Heart right ventricle (tissue), 16 donors: ENCODE measurements at regions not wholly inside any gene's neighbourhood (a gene's known extent, or its start where the extent isn't known, plus 50 kb on each side); places are given as distances from the start of the nearest gene placed in this dataset.

ENCODE experiments used
- ATAC-seq, 8 donors: fragments of 200-7000 bp; cut with Tn5 transposase; one replicate each; pipeline ENCODE4 v1.9.1; 2020; ENCODE audit warnings: mild to moderate bottlenecking in 8 of 8, moderate library complexity in 8 of 8, moderate number of reproducible peaks in 1 of 8
- DNase-seq, 2 donors: peaks; one replicate each; pipeline ENCODE4 v3.0.0-alpha.2; 2020
- H3K27ac ChIP-seq, 10 donors: fragments of 200-600 bp; sonication (generic) in 2 of 10; one replicate each; pipeline versions ENCODE4 v1.5.0 to v1.8.0; 2020 to 2022; ENCODE audit warnings: mild to moderate bottlenecking in 3 of 10
- H3K27me3 ChIP-seq, 7 donors: fragments of 200-600 bp; one replicate each; pipeline ENCODE4 v1.8.0; 2021 to 2022; ENCODE audit warnings: mild to moderate bottlenecking in 2 of 7
- H3K36me3 ChIP-seq, 9 donors: fragments of 200-600 bp; sonication (generic) in 1 of 9; one replicate each; pipeline versions ENCODE4 v1.5.0 to v1.8.0; 2020 to 2022; ENCODE audit warnings: mild to moderate bottlenecking in 2 of 9
- H3K4me1 ChIP-seq, 9 donors: fragments of 200-600 bp; sonication (generic) in 1 of 9; one replicate each; pipeline versions ENCODE4 v1.5.0 to v1.8.0; 2020 to 2022; ENCODE audit warnings: mild to moderate bottlenecking in 4 of 9
- H3K4me3 ChIP-seq, 10 donors: fragments of 200-600 bp; sonication (generic) in 2 of 10; one replicate each; pipeline versions ENCODE4 v1.5.0 to v1.8.0; 2020 to 2022; ENCODE audit warnings: mild to moderate bottlenecking in 7 of 10, moderate library complexity in 2 of 10
- H3K9me3 ChIP-seq, 11 donors: fragments of 200-600 bp in 10 of 11; sonication (generic) in 2 of 11; one replicate each; pipeline versions ENCODE4 v1.5.0 to v1.8.0; 2013 to 2022; ENCODE audit warnings: mild to moderate bottlenecking in 2 of 11, control low read depth in 1 of 11, moderate library complexity in 1 of 11
- WGBS, 2 donors: extraction: QIAGEN DNeasy Blood & Tissue Kit; methylation state at CpG; one replicate each; pipeline ENCODE4 v1.1.7; 2013; ENCODE audit warnings: inconsistent platforms in 1 of 2; 5-methylcytosine and 5-hydroxymethylcytosine counted together
- intact Hi-C, 10 donors: fragments of 100-400 bp; cut with DNase I; formaldehyde crosslinking; loops; one replicate each; pipeline versions ENCODE4 v1.11.1 to v1.14.2; 2022
- TF ChIP-seq, protein P1 (sequence below), 9 donors: fragments of 200-600 bp; sonication (generic) in 2 of 9; IDR thresholded peaks; one replicate each; pipeline versions ENCODE4 v1.5.0 to v1.8.0; 2021 to 2022; ENCODE audit warnings: antibody characterized with exemption in 9 of 9, mild to moderate bottlenecking in 5 of 9, moderate library complexity in 1 of 9
- donor health status: Arrhythmogenic right ventricular cardiomyopathy.
- donor health status: ischemic (EF 13 %, LVEDD 7.1; RV severe dilation, severe dysfunction).
- donor health status: healthy with polysubstance abuse.
- donor health status: DM: no; HTN: yes; CAD: no.
- donor health status: DM: no; HTN: no; CAD: no.
- donor health status: ischemic (EF 25% LVEDD 6.9; RV normal size, moderate dysfunction).
- donor health status: ischemic (EF 25% LVEDD 5.7; RV mildly dilated, moderate dysfunction).
- donor health status: healthy.
- donor health status: DM: yes; HTN: yes; CAD: no.
- donor health status: Ischemic cardiomyopathy.
- donor health status: ischemic (EF 35%, LVEDD 5.7; RV mildly dilated, moderate dysfunction).
- donor health status: nonischemic (EF 11% LVEDD 7.7; RV severe dilation, severe dysfunction).
- donor health status: DM: yes; HTN: yes; CAD: no.
- donor health status: PGD.
- donor health status: ischemic (EF 29% LVEDD 5.4; RV normal size, mild dysfunction).
- donor health status: nonischemic (EF 23%, LVEDD 6.1; RV moderate dilation, normal function).

GRCh38 chr4:125693228-125693627 is 378.5 kb downstream of the FAT4 start:
- Histone ChIP-seq H3K27me3 (no peaks in the 10 kb centered on the region), H3K9me3 (peaks cover 0 to 12% (median 0%) of the 10 kb centered on the region in 11 donors), H3K36me3 (no peaks in the 10 kb centered on the region), H3K4me3 (no peak overlapping the region), H3K4me1 (no peaks in the 10 kb centered on the region), H3K27ac (no peak overlapping the region)
- no peak for ATAC-seq
- TF ChIP-seq, protein P1, sequence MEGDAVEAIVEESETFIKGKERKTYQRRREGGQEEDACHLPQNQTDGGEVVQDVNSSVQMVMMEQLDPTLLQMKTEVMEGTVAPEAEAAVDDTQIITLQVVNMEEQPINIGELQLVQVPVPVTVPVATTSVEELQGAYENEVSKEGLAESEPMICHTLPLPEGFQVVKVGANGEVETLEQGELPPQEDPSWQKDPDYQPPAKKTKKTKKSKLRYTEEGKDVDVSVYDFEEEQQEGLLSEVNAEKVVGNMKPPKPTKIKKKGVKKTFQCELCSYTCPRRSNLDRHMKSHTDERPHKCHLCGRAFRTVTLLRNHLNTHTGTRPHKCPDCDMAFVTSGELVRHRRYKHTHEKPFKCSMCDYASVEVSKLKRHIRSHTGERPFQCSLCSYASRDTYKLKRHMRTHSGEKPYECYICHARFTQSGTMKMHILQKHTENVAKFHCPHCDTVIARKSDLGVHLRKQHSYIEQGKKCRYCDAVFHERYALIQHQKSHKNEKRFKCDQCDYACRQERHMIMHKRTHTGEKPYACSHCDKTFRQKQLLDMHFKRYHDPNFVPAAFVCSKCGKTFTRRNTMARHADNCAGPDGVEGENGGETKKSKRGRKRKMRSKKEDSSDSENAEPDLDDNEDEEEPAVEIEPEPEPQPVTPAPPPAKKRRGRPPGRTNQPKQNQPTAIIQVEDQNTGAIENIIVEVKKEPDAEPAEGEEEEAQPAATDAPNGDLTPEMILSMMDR (IDR thresholded peaks at IDR 0.05): no peak
- no peak for DNase-seq
- intact Hi-C loops: no loop called here

DNA sequence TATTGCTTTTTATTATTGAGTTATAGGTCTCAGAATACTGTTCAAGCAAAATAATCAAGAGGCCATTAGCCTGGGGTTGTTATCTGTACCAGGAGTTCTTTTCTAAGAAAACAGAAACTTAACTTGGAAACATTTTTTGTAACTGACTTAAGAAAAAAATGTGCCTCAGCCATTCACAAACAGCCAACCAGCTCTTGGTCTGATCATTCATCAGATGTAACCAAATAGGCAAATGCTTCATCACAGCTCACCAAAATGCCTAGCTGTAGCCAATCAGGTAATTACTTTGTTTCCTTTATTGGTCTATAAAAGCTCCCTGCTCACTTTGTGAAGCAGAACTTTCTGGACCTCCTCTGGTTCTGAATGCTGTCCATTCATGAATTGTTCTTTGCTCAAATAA is 387.7 kb downstream of the FAT4 start:
- intact Hi-C loops: no loop called here
- H3K4me1 ChIP-seq: no peaks in the 10 kb centered on the region
- DNase-seq (no peak), ATAC-seq (no peak)
- H3K4me3 ChIP-seq: no peak overlapping the region
- TF ChIP-seq, protein P1 (IDR thresholded peaks at IDR 0.05): no peak
- H3K9me3 ChIP-seq: peaks cover 0 to 9% (median 0%) of the 10 kb centered on the region in 11 donors
- H3K36me3 ChIP-seq: no peaks in the 10 kb centered on the region
- H3K27ac ChIP-seq: no peak overlapping the region
- no peaks in the 10 kb centered on the region for H3K27me3 ChIP-seq

GRCh38 chr4:125703443-125703842 is 388.7 kb downstream of the FAT4 start:
- H3K36me3 ChIP-seq: no peaks in the 10 kb centered on the region
- no peaks in the 10 kb centered on the region for H3K9me3 ChIP-seq
- H3K27ac ChIP-seq: no peak overlapping the region
- ATAC-seq: no peak
- TF ChIP-seq, protein P1 (IDR thresholded peaks at IDR 0.05): no peak
- 28 to 44% methylated on average over 1 of the region's 1 CpG for WGBS, 2 donors
- no peak for DNase-seq
- H3K27me3 ChIP-seq: no peaks in the 10 kb centered on the region
- no peak overlapping the region for H3K4me3 ChIP-seq
- intact Hi-C loops: no loop called here
- H3K4me1 ChIP-seq: no peaks in the 10 kb centered on the region

GRCh38 chr4:125704726-125705125 is 390.0 kb downstream of the FAT4 start:
- Histone ChIP-seq H3K9me3 (no peaks in the 10 kb centered on the region), H3K27ac (no peak overlapping the region), H3K36me3 (no peaks in the 10 kb centered on the region), H3K4me1 (no peaks in the 10 kb centered on the region), H3K4me3 (no peak overlapping the region), H3K27me3 (no peaks in the 10 kb centered on the region)
- intact Hi-C loops: no loop called here
- DNase-seq (no peak), ATAC-seq (no peak)
- TF ChIP-seq, protein P1 (IDR thresholded peaks at IDR 0.05): no peak
- WGBS, 2 donors: 61 to 79% methylated on average over 3 of the region's 3 CpGs

- intact Hi-C loops: no loop called here
Measured at GRCh38 chr4:125705681-125706080, 390.9 kb downstream of the FAT4 start.

More at GRCh38 chr4:125705681-125706080, 390.9 kb downstream of the FAT4 start:
- no peak for ATAC-seq
- Histone ChIP-seq H3K4me1 (no peaks in the 10 kb centered on the region), H3K9me3 (no peaks in the 10 kb centered on the region), H3K27me3 (no peaks in the 10 kb centered on the region), H3K27ac (no peak overlapping the region), H3K36me3 (no peaks in the 10 kb centered on the region), H3K4me3 (no peak overlapping the region)
- 63 to 73% methylated on average over 1 of the region's 1 CpG for WGBS, 2 donors
- DNase-seq: no peak
- TF ChIP-seq, protein P1 (IDR thresholded peaks at IDR 0.05): no peak
